ENCODE measurements at regions not wholly inside any gene's neighbourhood (a gene's known extent, or its start where the extent isn't known, plus 50 kb on each side); places are given as distances from the start of the nearest gene placed in this dataset.

DNA sequence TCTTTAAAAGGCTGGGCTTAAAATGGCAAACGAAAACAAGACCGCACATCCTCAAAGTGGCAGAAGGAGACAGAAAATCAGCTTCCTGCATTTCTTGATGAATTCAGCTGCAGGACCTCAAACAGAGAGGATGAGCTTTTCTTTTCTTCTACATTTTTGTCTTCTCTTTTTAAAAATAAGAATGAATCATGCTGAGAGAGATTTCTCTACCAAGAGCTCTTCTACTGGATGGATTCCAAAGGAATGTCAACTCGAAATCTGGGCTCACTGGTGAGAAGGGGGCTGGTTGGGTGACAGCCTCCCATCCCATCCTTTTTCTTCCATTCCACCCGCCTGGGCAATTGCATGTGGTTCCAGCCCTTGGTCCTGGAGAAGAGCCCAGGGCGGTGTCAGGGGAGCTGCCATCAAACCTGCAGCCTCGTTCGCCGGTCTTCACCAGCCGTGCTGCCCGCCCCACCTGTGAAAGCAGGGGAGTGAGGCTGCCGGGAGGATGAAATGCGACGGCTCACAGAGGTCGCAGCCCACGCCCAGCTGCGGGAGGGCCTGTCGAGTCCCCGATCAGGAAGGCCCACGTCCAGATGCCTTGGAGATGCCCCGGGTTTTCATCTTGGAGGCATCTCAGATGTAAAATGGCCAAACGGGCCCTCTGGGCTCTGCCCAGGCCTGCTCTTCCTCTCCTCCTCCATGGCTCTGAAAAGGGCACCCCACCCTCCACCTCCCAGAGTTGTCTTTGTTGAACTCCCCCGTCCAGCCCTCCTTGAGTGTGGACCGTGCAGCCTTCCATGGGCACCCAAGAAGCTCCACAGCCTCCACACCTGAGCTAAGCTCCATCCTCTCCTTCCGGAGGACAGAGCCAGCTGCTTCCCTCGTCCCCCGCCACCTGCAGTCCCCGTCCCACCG is 121.9 kb downstream of the FOXL1 start:
- H3K27me3 Mint-ChIP-seq (ENCODE audit: unreplicated experiment): peaks cover 2% of the 10 kb centered on the region
- H3K9me3 Mint-ChIP-seq (ENCODE audit: unreplicated experiment): no peaks in the 10 kb centered on the region
- TF ChIP-seq, protein P1, sequence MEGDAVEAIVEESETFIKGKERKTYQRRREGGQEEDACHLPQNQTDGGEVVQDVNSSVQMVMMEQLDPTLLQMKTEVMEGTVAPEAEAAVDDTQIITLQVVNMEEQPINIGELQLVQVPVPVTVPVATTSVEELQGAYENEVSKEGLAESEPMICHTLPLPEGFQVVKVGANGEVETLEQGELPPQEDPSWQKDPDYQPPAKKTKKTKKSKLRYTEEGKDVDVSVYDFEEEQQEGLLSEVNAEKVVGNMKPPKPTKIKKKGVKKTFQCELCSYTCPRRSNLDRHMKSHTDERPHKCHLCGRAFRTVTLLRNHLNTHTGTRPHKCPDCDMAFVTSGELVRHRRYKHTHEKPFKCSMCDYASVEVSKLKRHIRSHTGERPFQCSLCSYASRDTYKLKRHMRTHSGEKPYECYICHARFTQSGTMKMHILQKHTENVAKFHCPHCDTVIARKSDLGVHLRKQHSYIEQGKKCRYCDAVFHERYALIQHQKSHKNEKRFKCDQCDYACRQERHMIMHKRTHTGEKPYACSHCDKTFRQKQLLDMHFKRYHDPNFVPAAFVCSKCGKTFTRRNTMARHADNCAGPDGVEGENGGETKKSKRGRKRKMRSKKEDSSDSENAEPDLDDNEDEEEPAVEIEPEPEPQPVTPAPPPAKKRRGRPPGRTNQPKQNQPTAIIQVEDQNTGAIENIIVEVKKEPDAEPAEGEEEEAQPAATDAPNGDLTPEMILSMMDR (IDR thresholded peaks at IDR 0.05; ENCODE audit: unreplicated experiment): no peak
- no peak overlapping the region for H3K27ac Mint-ChIP-seq (ENCODE audit: unreplicated experiment)
- H3K4me3 Mint-ChIP-seq (ENCODE audit: unreplicated experiment): no peak overlapping the region
- no peaks in the 10 kb centered on the region for H3K36me3 Mint-ChIP-seq (ENCODE audit: low read depth, unreplicated experiment)
- DNase-seq (ENCODE audit: low spot score): no peak
- H3K4me1 Mint-ChIP-seq (ENCODE audit: unreplicated experiment): no peaks in the 10 kb centered on the region

DNA sequence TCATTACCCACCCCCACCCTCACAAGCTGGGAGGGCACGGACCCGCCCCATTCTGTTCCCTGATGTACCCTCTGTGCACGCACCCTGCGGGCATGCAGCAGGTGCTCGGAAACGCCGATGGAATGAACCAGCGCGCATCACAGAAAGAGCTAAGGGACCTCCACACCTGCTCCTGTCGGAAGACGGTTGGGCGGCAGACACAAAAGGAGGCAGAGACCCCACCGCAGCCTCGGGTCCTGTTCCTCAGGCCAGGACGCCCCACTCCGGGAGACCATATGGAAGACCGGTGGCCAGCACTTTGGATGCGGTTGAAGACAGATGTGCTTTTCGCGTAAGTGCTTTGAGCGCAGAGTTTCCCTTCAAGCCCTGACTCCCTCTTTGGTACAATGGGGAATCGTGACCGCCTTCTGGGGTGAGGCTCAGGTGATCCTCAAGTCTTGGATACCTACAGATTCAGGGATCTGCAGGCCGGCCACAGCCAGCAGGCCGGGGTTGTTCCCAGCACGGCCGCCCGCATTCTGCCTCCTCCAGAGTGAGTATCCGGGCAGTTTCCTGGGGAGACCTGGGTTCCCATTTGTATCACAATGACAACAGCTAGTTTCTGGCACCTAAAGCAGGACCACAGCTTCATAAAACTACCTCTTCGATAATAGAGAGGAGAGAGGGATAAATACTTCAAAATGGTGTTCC is 123.1 kb downstream of the FOXL1 start:
- Mint-ChIP-seq H3K27me3 (ENCODE audit: unreplicated experiment) (peaks cover 2% of the 10 kb centered on the region), H3K36me3 (ENCODE audit: low read depth, unreplicated experiment) (no peaks in the 10 kb centered on the region), H3K4me1 (ENCODE audit: unreplicated experiment) (no peaks in the 10 kb centered on the region), H3K4me3 (ENCODE audit: unreplicated experiment) (no peak overlapping the region), H3K27ac (ENCODE audit: unreplicated experiment) (no peak overlapping the region), H3K9me3 (ENCODE audit: unreplicated experiment) (no peaks in the 10 kb centered on the region)
- TF ChIP-seq, protein P1 (IDR thresholded peaks at IDR 0.05; ENCODE audit: unreplicated experiment): no peak
- DNase-seq (ENCODE audit: low spot score): no peak

DNA sequence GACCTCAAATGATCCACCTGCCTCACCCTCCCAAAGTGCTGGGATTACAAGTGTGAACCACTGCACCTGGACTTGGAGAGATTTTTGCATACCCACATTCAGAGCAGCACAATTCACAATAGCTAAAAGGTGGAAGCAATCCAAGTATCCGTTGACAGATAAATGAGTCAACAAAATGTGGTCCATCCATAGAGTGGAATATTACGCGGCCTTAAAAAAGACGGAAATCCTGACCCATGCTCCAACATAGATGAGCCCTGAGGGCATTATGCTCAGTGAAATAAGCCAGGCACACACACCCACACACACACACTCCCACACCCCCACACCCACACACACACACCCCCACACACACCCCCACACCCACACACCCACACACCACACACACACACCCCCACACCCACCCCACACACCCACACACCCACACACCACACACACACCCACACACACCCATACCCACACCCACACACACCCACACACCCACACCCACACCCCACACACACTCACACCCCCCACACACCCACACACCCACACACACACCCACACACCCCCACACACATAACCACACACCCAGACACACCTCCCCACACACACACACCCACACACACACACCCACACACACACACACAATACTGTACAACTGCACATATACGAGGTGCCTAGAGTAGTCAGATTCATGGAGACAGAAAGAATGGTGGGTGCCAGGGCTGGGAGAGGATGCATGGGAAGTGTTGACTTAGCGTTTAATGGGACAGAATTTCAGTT is 124.7 kb downstream of the FOXL1 start:
- H3K4me1 Mint-ChIP-seq (ENCODE audit: unreplicated experiment): no peaks in the 10 kb centered on the region
- no peak overlapping the region for H3K4me3 Mint-ChIP-seq (ENCODE audit: unreplicated experiment)
- no peak overlapping the region for H3K27ac Mint-ChIP-seq (ENCODE audit: unreplicated experiment)
- TF ChIP-seq, protein P1 (IDR thresholded peaks at IDR 0.05; ENCODE audit: unreplicated experiment): no peak
- no peaks in the 10 kb centered on the region for H3K36me3 Mint-ChIP-seq (ENCODE audit: low read depth, unreplicated experiment)
- no peak for DNase-seq (ENCODE audit: low spot score)
- H3K27me3 Mint-ChIP-seq (ENCODE audit: unreplicated experiment): peaks cover 2% of the 10 kb centered on the region
- no peaks in the 10 kb centered on the region for H3K9me3 Mint-ChIP-seq (ENCODE audit: unreplicated experiment)

DNA sequence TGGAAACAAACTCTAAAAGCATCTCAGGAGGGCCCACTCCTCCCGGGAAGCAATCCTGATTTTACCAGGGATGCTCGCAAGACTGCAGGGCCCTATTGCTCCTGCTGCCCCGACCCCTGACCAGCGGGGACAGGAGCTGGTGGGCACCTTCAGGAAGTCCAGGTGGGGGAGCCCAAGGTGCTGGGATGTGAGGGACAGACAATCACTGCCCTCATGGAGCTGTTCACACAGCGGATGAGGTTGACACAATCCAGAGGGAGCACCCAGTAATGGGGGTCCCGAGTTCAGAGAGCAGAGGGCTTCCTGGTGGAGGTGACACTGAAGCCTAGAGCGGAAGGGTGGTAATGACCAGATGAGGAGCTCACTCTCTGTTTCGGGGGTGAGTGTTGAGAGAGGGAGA is 126.2 kb downstream of the FOXL1 start:
- TF ChIP-seq, protein P1 (IDR thresholded peaks at IDR 0.05; ENCODE audit: unreplicated experiment): no peak
- Mint-ChIP-seq H3K9me3 (ENCODE audit: unreplicated experiment) (no peaks in the 10 kb centered on the region), H3K27ac (ENCODE audit: unreplicated experiment) (no peak overlapping the region), H3K4me1 (ENCODE audit: unreplicated experiment) (no peaks in the 10 kb centered on the region), H3K36me3 (ENCODE audit: low read depth, unreplicated experiment) (no peaks in the 10 kb centered on the region), H3K27me3 (ENCODE audit: unreplicated experiment) (peaks cover 3% of the 10 kb centered on the region), H3K4me3 (ENCODE audit: unreplicated experiment) (no peak overlapping the region)
- DNase-seq (ENCODE audit: low spot score): no peak

All from endothelial cell (in vitro differentiated cells).